Astrocyte (in vitro differentiated cells and primary cell): ENCODE measurements at regions not wholly inside any gene's neighbourhood (a gene's known extent, or its start where the extent isn't known, plus 50 kb on each side); places are given as distances from the start of the nearest gene placed in this dataset.

ENCODE experiments used
- DNase-seq: peaks from one replicate; pipeline ENCODE4 v3.0.0-alpha.2; 2010; ENCODE audit warnings: low read depth
- FAIRE-seq: peaks from 2 replicates; lab custom pipeline; 2011; peaks lifted over from hg19 to GRCh38; lab: Jason Lieb, UNC
- H2AFZ ChIP-seq: 2 replicates; pipeline ENCODE4 v1.6.0; 2012; ENCODE audit warnings: low read depth, low read length, inconsistent platforms
- H3K27ac ChIP-seq: 2 replicates; pipeline ENCODE4 v1.5.1; 2011; ENCODE audit warnings: low read depth, low read length, inconsistent platforms
- H3K27me3 ChIP-seq: 2 replicates; pipeline ENCODE4 v1.6.0; 2011; ENCODE audit warnings: low read length, inconsistent platforms; ENCODE audit not compliant: insufficient read depth
- H3K36me3 ChIP-seq: 2 replicates; pipeline ENCODE4 v1.5.1; 2011; ENCODE audit warnings: low read length, inconsistent platforms; ENCODE audit not compliant: insufficient read depth
- H3K4me1 ChIP-seq: 2 replicates; pipeline ENCODE4 v1.5.1; 2011; ENCODE audit warnings: low read length, inconsistent platforms; ENCODE audit not compliant: insufficient read depth
- H3K4me2 ChIP-seq: 2 replicates; pipeline ENCODE4 v1.6.0; 2012; ENCODE audit warnings: low read length, inconsistent platforms
- H3K4me3 ChIP-seq: 2 replicates; pipeline ENCODE4 v1.5.1; 2011; ENCODE audit warnings: low read depth, mild to moderate bottlenecking, low read length, inconsistent platforms; ENCODE audit not compliant: insufficient read depth
- H3K79me2 ChIP-seq: 2 replicates; pipeline ENCODE4 v1.6.0; 2012; ENCODE audit warnings: mild to moderate bottlenecking, low read length, inconsistent platforms; ENCODE audit not compliant: insufficient read depth
- H3K9ac ChIP-seq: 2 replicates; pipeline ENCODE4 v1.6.0; 2012; ENCODE audit warnings: mild to moderate bottlenecking, low read length, inconsistent platforms
- H3K9me3 ChIP-seq: 2 replicates; pipeline ENCODE4 v1.5.1; 2012; ENCODE audit warnings: low read depth, mild to moderate bottlenecking, low read length, inconsistent platforms; ENCODE audit not compliant: insufficient read depth
- H4K20me1 ChIP-seq: 2 replicates; pipeline ENCODE4 v1.6.0; 2012; ENCODE audit warnings: low read length, inconsistent platforms; ENCODE audit not compliant: insufficient read depth
- H3K27ac Mint-ChIP-seq: one replicate; pipeline ENCODE4 v1.8.0; 2021; ENCODE audit warnings: mild to moderate bottlenecking, mixed read lengths; ENCODE audit not compliant: unreplicated experiment
- H3K27me3 Mint-ChIP-seq: one replicate; pipeline ENCODE4 v1.8.0; 2021; ENCODE audit warnings: low read depth, mixed read lengths; ENCODE audit not compliant: unreplicated experiment
- H3K36me3 Mint-ChIP-seq: one replicate; pipeline ENCODE4 v1.8.0; 2021; ENCODE audit warnings: low read depth, mixed read lengths; ENCODE audit not compliant: unreplicated experiment
- H3K4me1 Mint-ChIP-seq: one replicate; pipeline ENCODE4 v1.8.0; 2021; ENCODE audit warnings: low read depth, mixed read lengths; ENCODE audit not compliant: unreplicated experiment
- H3K4me3 Mint-ChIP-seq: one replicate; pipeline ENCODE4 v1.8.0; 2021; ENCODE audit warnings: mild to moderate bottlenecking, moderate library complexity, mixed read lengths; ENCODE audit not compliant: unreplicated experiment
- H3K9me3 Mint-ChIP-seq: one replicate; pipeline ENCODE4 v1.8.0; 2021; ENCODE audit warnings: mild to moderate bottlenecking, mixed read lengths; ENCODE audit not compliant: unreplicated experiment
- CTCF ChIP-seq: IDR thresholded peaks from 2 replicates; pipeline ENCODE4 v1.5.1; 2011; ENCODE audit warnings: low read depth, mild to moderate bottlenecking, inconsistent platforms, low read length, moderate library complexity; ENCODE audit not compliant: insufficient read depth
- EZH2 ChIP-seq: IDR thresholded peaks from 2 replicates; pipeline ENCODE4 v1.6.1; 2012; ENCODE audit warnings: mild to moderate bottlenecking, low read length, inconsistent platforms; ENCODE audit not compliant: insufficient read depth

- no peak for FAIRE-seq
- H2AFZ ChIP-seq = no peak overlapping the region
- no peak overlapping the region for H3K27ac Mint-ChIP-seq
- no peaks in the 10 kb centered on the region for H3K79me2 ChIP-seq
- no peaks in the 10 kb centered on the region for H3K4me1 ChIP-seq
- no peak for TF ChIP-seq CTCF
- TF ChIP-seq EZH2 = no peak
- H3K9me3 Mint-ChIP-seq = peaks cover 9% of the 10 kb centered on the region
- H3K4me2 ChIP-seq = no peak overlapping the region
- H3K27me3 Mint-ChIP-seq = peaks cover 33% of the 10 kb centered on the region
- H3K36me3 Mint-ChIP-seq = no peaks in the 10 kb centered on the region
- H3K36me3 ChIP-seq = no peaks in the 10 kb centered on the region
- no peak overlapping the region for H3K9ac ChIP-seq
- H3K4me3 Mint-ChIP-seq = no peak overlapping the region
- H3K4me1 Mint-ChIP-seq = no peaks in the 10 kb centered on the region
- H4K20me1 ChIP-seq = no peaks in the 10 kb centered on the region
- no peak for DNase-seq
- no peak overlapping the region for H3K4me3 ChIP-seq
- no peak overlapping the region for H3K27ac ChIP-seq
- no peaks in the 10 kb centered on the region for H3K9me3 ChIP-seq
- peaks cover 2% of the 10 kb centered on the region for H3K27me3 ChIP-seq
Observed at GRCh38 chr3:194951931-194952582, 266.4 kb downstream of the FAM43A start.

GRCh38 chr3:194952841-194953241 lies 267.2 kb downstream of the FAM43A start:
- Histone ChIP-seq H3K4me2 (no peak overlapping the region), H3K79me2 (no peaks in the 10 kb centered on the region), H3K4me3 (no peak overlapping the region), H2AFZ (no peak overlapping the region), H3K9me3 (no peaks in the 10 kb centered on the region), H4K20me1 (no peaks in the 10 kb centered on the region), H3K9ac (no peak overlapping the region), H3K4me1 (no peaks in the 10 kb centered on the region), H3K36me3 (no peaks in the 10 kb centered on the region), H3K27ac (no peak overlapping the region), H3K27me3 (peaks cover 2% of the 10 kb centered on the region)
- Mint-ChIP-seq H3K36me3 (no peaks in the 10 kb centered on the region), H3K4me3 (no peak overlapping the region), H3K9me3 (peaks cover 9% of the 10 kb centered on the region), H3K27me3 (peaks cover 36% of the 10 kb centered on the region), H3K4me1 (no peaks in the 10 kb centered on the region), H3K27ac (no peak overlapping the region)
- no peak for TF ChIP-seq EZH2
- no peak for TF ChIP-seq CTCF
- DNase-seq (no peak), FAIRE-seq (no peak)

- Mint-ChIP-seq H3K4me3 (no peak overlapping the region), H3K36me3 (no peaks in the 10 kb centered on the region), H3K27me3 (peaks cover 39% of the 10 kb centered on the region), H3K9me3 (peaks cover 9% of the 10 kb centered on the region), H3K27ac (no peak overlapping the region), H3K4me1 (no peaks in the 10 kb centered on the region)
- TF ChIP-seq EZH2 (no peak), CTCF (no peak)
- Histone ChIP-seq H3K4me3 (no peak overlapping the region), H3K27me3 (peaks cover 2% of the 10 kb centered on the region), H3K36me3 (no peaks in the 10 kb centered on the region), H3K9me3 (no peaks in the 10 kb centered on the region), H3K79me2 (no peaks in the 10 kb centered on the region), H2AFZ (no peak overlapping the region), H3K4me1 (no peaks in the 10 kb centered on the region), H3K4me2 (no peak overlapping the region), H4K20me1 (no peaks in the 10 kb centered on the region), H3K27ac (no peak overlapping the region), H3K9ac (no peak overlapping the region)
- FAIRE-seq (no peak), DNase-seq (no peak)
Observed at GRCh38 chr3:194953291-194953690, 267.6 kb downstream of the FAM43A start.
